ENCODE measurements at regions not wholly inside any gene's neighbourhood (a gene's known extent, or its start where the extent isn't known, plus 50 kb on each side); places are given as distances from the start of the nearest gene placed in this dataset.

DNA sequence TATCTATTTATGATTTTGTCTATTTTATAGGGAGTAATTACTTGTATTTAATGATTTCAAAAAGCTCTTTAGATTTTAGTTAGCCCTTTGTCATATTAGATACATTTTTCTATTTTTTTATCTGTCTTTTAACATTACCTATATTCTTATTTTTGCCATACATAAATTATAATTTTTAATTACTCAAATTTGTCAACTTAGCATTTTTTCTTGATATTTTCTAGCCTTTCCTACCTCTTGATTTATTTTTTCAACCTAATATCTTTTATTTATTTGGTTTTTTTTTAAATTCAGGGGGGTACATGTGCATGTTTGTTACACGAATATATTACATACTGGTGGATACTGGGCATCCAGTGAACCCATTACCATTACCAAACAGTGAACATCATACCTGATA lies 114.3 kb upstream of the F13A1 start:
- Histone ChIP-seq H3K4me1 (ENCODE audit: control insufficient read depth in 4 of 4, insufficient read depth in 4 of 4, low read length in 3 of 4) (no peaks in the 10 kb centered on the region), H3K27me3 (ENCODE audit: control insufficient read depth in 4 of 4, insufficient read depth in 4 of 4, low read length in 3 of 4) (no peaks in the 10 kb centered on the region), H3K36me3 (ENCODE audit: control insufficient read depth in 4 of 4, insufficient read depth in 3 of 4, low read depth in 1 of 4, low read length in 3 of 4) (no peaks in the 10 kb centered on the region), H3K27ac (ENCODE audit: low read depth in 1 of 2, low read length in 2 of 2) (no peak overlapping the region), H3K9ac (ENCODE audit: low read depth in 1 of 2, low read length in 2 of 2) (no peak overlapping the region), H3K4me3 (ENCODE audit: low read depth in 1 of 3, low read length in 3 of 3) (no peak overlapping the region), H3K9me3 (ENCODE audit: control insufficient read depth in 4 of 4, low read length in 3 of 4) (no peaks in the 10 kb centered on the region)
- no peak for DNase-seq (ENCODE audit: low spot score)
- TF ChIP-seq SP1 (IDR thresholded peaks at IDR 0.05) (no peak), RAD21 (IDR thresholded peaks at IDR 0.05) (no peak), NR2F2 (IDR thresholded peaks at IDR 0.05) (no peak), HNF4G (IDR thresholded peaks at IDR 0.05) (no peak), GABPA (IDR thresholded peaks at IDR 0.05 in 1 of 2, conservative IDR thresholded peaks at IDR 0.05 in 1 of 2) (no peak), HNF4A (conservative IDR thresholded peaks at IDR 0.05) (no peak), RXRA (IDR thresholded peaks at IDR 0.05) (no peak)
- TF ChIP-seq, protein P1, sequence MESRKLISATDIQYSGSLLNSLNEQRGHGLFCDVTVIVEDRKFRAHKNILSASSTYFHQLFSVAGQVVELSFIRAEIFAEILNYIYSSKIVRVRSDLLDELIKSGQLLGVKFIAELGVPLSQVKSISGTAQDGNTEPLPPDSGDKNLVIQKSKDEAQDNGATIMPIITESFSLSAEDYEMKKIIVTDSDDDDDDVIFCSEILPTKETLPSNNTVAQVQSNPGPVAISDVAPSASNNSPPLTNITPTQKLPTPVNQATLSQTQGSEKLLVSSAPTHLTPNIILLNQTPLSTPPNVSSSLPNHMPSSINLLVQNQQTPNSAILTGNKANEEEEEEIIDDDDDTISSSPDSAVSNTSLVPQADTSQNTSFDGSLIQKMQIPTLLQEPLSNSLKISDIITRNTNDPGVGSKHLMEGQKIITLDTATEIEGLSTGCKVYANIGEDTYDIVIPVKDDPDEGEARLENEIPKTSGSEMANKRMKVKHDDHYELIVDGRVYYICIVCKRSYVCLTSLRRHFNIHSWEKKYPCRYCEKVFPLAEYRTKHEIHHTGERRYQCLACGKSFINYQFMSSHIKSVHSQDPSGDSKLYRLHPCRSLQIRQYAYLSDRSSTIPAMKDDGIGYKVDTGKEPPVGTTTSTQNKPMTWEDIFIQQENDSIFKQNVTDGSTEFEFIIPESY (IDR thresholded peaks at IDR 0.05), result no peak
- 94% methylated on average over 1 of the region's 1 CpG for WGBS

DNA sequence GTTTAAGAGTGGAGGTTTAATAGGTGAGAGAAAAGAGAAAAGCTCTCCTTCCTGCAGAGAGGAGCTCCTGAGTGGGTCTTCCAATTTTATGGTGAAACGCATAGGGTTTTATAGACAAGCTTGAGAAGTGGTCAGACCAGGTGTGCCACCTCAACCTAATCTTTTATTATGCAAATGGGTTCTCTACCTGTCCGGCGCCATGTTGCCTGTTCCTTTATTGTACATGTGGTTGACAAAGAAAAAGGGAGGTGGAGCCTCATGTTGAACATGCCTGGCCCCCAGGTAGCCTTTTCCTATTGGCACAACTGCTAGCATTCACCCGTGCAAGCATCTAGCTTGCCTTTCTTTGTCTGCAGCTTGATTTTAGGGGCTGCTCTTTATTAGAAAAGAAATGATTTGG lies 115.9 kb upstream of the F13A1 start:
- no peak for DNase-seq (ENCODE audit: low spot score)
- H3K9me3 ChIP-seq (ENCODE audit: control insufficient read depth in 4 of 4, low read length in 3 of 4), result no peaks in the 10 kb centered on the region
- 85% methylated on average over 4 of the region's 4 CpGs for WGBS
- TF ChIP-seq YY1 (IDR thresholded peaks at IDR 0.05) (no peak), HNF4G (IDR thresholded peaks at IDR 0.05) (no peak), EGR1 (IDR thresholded peaks at IDR 0.05; ENCODE audit: low read depth in 2 of 2) (no peak), TAF1 (conservative IDR thresholded peaks at IDR 0.05) (no peak), NR2F2 (IDR thresholded peaks at IDR 0.05) (no peak), SP1 (IDR thresholded peaks at IDR 0.05) (no peak), HNF4A (conservative IDR thresholded peaks at IDR 0.05) (no peak), ATF3 (IDR thresholded peaks at IDR 0.05) (no peak), FOXA1 (IDR thresholded peaks at IDR 0.05) (no peak), FOXA2 (IDR thresholded peaks at IDR 0.05) (no peak), RXRA (IDR thresholded peaks at IDR 0.05) (no peak)
- TF ChIP-seq, protein P2, sequence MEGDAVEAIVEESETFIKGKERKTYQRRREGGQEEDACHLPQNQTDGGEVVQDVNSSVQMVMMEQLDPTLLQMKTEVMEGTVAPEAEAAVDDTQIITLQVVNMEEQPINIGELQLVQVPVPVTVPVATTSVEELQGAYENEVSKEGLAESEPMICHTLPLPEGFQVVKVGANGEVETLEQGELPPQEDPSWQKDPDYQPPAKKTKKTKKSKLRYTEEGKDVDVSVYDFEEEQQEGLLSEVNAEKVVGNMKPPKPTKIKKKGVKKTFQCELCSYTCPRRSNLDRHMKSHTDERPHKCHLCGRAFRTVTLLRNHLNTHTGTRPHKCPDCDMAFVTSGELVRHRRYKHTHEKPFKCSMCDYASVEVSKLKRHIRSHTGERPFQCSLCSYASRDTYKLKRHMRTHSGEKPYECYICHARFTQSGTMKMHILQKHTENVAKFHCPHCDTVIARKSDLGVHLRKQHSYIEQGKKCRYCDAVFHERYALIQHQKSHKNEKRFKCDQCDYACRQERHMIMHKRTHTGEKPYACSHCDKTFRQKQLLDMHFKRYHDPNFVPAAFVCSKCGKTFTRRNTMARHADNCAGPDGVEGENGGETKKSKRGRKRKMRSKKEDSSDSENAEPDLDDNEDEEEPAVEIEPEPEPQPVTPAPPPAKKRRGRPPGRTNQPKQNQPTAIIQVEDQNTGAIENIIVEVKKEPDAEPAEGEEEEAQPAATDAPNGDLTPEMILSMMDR (IDR thresholded peaks at IDR 0.05; ENCODE audit: low read depth, low read length, missing input control), result no peak
- TF ChIP-seq, protein P3, sequence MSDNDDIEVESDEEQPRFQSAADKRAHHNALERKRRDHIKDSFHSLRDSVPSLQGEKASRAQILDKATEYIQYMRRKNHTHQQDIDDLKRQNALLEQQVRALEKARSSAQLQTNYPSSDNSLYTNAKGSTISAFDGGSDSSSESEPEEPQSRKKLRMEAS (IDR thresholded peaks at IDR 0.05), result no peak
- TF ChIP-seq, protein P4, sequence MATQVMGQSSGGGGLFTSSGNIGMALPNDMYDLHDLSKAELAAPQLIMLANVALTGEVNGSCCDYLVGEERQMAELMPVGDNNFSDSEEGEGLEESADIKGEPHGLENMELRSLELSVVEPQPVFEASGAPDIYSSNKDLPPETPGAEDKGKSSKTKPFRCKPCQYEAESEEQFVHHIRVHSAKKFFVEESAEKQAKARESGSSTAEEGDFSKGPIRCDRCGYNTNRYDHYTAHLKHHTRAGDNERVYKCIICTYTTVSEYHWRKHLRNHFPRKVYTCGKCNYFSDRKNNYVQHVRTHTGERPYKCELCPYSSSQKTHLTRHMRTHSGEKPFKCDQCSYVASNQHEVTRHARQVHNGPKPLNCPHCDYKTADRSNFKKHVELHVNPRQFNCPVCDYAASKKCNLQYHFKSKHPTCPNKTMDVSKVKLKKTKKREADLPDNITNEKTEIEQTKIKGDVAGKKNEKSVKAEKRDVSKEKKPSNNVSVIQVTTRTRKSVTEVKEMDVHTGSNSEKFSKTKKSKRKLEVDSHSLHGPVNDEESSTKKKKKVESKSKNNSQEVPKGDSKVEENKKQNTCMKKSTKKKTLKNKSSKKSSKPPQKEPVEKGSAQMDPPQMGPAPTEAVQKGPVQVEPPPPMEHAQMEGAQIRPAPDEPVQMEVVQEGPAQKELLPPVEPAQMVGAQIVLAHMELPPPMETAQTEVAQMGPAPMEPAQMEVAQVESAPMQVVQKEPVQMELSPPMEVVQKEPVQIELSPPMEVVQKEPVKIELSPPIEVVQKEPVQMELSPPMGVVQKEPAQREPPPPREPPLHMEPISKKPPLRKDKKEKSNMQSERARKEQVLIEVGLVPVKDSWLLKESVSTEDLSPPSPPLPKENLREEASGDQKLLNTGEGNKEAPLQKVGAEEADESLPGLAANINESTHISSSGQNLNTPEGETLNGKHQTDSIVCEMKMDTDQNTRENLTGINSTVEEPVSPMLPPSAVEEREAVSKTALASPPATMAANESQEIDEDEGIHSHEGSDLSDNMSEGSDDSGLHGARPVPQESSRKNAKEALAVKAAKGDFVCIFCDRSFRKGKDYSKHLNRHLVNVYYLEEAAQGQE (IDR thresholded peaks at IDR 0.05), result no peak
- TF ChIP-seq, protein P1 (IDR thresholded peaks at IDR 0.05), result no peak
- no peaks in the 10 kb centered on the region for H3K27me3 ChIP-seq (ENCODE audit: control insufficient read depth in 4 of 4, insufficient read depth in 4 of 4, low read length in 3 of 4)
- no peak overlapping the region for H3K27ac ChIP-seq (ENCODE audit: low read depth in 1 of 2, low read length in 2 of 2)
- H3K9ac ChIP-seq (ENCODE audit: low read depth in 1 of 2, low read length in 2 of 2), result no peak overlapping the region
- no peaks in the 10 kb centered on the region for H3K36me3 ChIP-seq (ENCODE audit: control insufficient read depth in 4 of 4, insufficient read depth in 3 of 4, low read depth in 1 of 4, low read length in 3 of 4)
- H3K4me3 ChIP-seq (ENCODE audit: low read depth in 1 of 3, low read length in 3 of 3), result no peak overlapping the region
- H3K4me1 ChIP-seq (ENCODE audit: control insufficient read depth in 4 of 4, insufficient read depth in 4 of 4, low read length in 3 of 4), result no peaks in the 10 kb centered on the region

Data from liver (tissue), 8 donors.